B cell (primary cell): ENCODE measurements at regions not wholly inside any gene's neighbourhood (a gene's known extent, or its start where the extent isn't known, plus 50 kb on each side); places are given as distances from the start of the nearest gene placed in this dataset.

Experiments used
- ATAC-seq: fragments of 200-7000 bp; cut with Tn5 transposase; one replicate; pipeline ENCODE4 v1.10.0; 2021; ENCODE audit warnings: low read depth, mild to moderate bottlenecking, moderate number of reproducible peaks, moderate library complexity
- CTCF ChIA-PET: fragments of 350-600 bp; sonication (Branson Sonifier 250); formaldehyde crosslinking; loops from one replicate; lab custom pipeline; 2021; ENCODE audit warnings: antibody characterized with exemption, inconsistent platforms; lab: Charles Lee
- POLR2A ChIA-PET: fragments of 350-600 bp; sonication (Branson Sonifier 250); formaldehyde crosslinking; loops from one replicate; lab custom pipeline; 2021; ENCODE audit warnings: antibody characterized with exemption; lab: Charles Lee
- DNase-seq: peaks from one replicate; pipeline ENCODE4 v3.0.0; 2013
- H2AFZ ChIP-seq: 2 replicates; pipeline ENCODE4 v1.6.1; 2012; ENCODE audit warnings: mild to moderate bottlenecking, low read depth, low read length; ENCODE audit not compliant: insufficient read depth, poor library complexity, severe bottlenecking
- H3K27ac ChIP-seq, 2 donors: 1 replicate in 1 of 2; 2 replicates in 1 of 2; pipeline ENCODE4 v1.5.1; 2012 to 2013; ENCODE audit warnings: low read length in 2 of 2, mild to moderate bottlenecking in 2 of 2, moderate library complexity in 1 of 2
- H3K27me3 ChIP-seq, 4 experiments: fragments of 200-600 bp in 1 of 4; sonication (generic) in 1 of 4; replicated peaks in 1 of 4; 1 replicate in 2 of 4; 2 replicates in 2 of 4; pipeline versions ENCODE4 v1.6.1 to v1.7.0; 2013 to 2016; ENCODE audit warnings: low read length in 3 of 4, mild to moderate bottlenecking in 2 of 4, mixed read lengths in 1 of 4, moderate library complexity in 1 of 4; ENCODE audit not compliant: insufficient read depth in 4 of 4, control insufficient read depth in 3 of 4; ENCODE audit errors: control extremely low read depth in 1 of 4
- H3K36me3 ChIP-seq, 2 experiments: replicated peaks in 1 of 2; 1 replicate in 1 of 2; 2 replicates in 1 of 2; pipeline versions ENCODE4 v1.6.1 to v1.7.1; 2013; ENCODE audit warnings: low read length in 1 of 2; ENCODE audit not compliant: insufficient read depth in 2 of 2, control insufficient read depth in 1 of 2; ENCODE audit errors: control extremely low read depth in 1 of 2, extremely low read depth in 1 of 2
- H3K4me1 ChIP-seq, 2 donors: fragments of 200-600 bp in 1 of 2; sonication (generic) in 1 of 2; 1 replicate in 1 of 2; 2 replicates in 1 of 2; pipeline versions ENCODE4 v1.5.1 to v1.6.1; 2013 to 2017; ENCODE audit warnings: low read length in 2 of 2; ENCODE audit not compliant: control insufficient read depth in 2 of 2, insufficient read depth in 2 of 2
- H3K4me2 ChIP-seq: replicated peaks from 2 replicates; pipeline ENCODE3; 2012; ENCODE audit warnings: mild to moderate bottlenecking, low read depth, low read length; ENCODE audit not compliant: poor library complexity, severe bottlenecking
- H3K4me3 ChIP-seq, 5 experiments: fragments of 200-600 bp in 1 of 5; sonication (generic) in 1 of 5; 1 replicate in 3 of 5; 2 replicates in 2 of 5; pipeline versions ENCODE4 v1.5.1 to v1.7.0; 2011 to 2016; ENCODE audit warnings: low read length in 4 of 5, mild to moderate bottlenecking in 4 of 5, low read depth in 2 of 5, control low read depth in 1 of 5, moderate library complexity in 1 of 5; ENCODE audit not compliant: insufficient read depth in 1 of 5; ENCODE audit errors: control extremely low read depth in 1 of 5, extremely low read depth in 1 of 5
- H3K79me2 ChIP-seq: fragments of 200-600 bp; sonication (generic); one replicate; pipeline ENCODE4 v1.6.0; 2016; ENCODE audit warnings: low read length; ENCODE audit not compliant: control insufficient read depth, insufficient read depth
- H3K9ac ChIP-seq: fragments of 200-600 bp; sonication (generic); 2 replicates; pipeline ENCODE4 v1.6.1; 2017; ENCODE audit warnings: mild to moderate bottlenecking, low read length, moderate library complexity
- H3K9me3 ChIP-seq, 3 donors: one replicate each; pipeline versions ENCODE4 v1.6.1 to v1.7.1; 2013; ENCODE audit warnings: low read length in 2 of 3; ENCODE audit not compliant: control insufficient read depth in 2 of 3, insufficient read depth in 1 of 3; ENCODE audit errors: control extremely low read depth in 1 of 3
- H4K20me1 ChIP-seq: 2 replicates; pipeline ENCODE4 v1.6.0; 2012; ENCODE audit warnings: mild to moderate bottlenecking, low read length; ENCODE audit not compliant: insufficient read depth, control insufficient read depth, poor library complexity, severe bottlenecking
- H3K27ac Mint-ChIP-seq: one replicate; pipeline ENCODE4 v1.8.0; 2021; ENCODE audit warnings: mixed read lengths
- H3K27me3 Mint-ChIP-seq: one replicate; pipeline ENCODE4 v1.8.0; 2021; ENCODE audit warnings: mixed read lengths
- H3K4me1 Mint-ChIP-seq: one replicate; pipeline ENCODE4 v1.8.0; 2021; ENCODE audit warnings: mixed read lengths
- H3K4me3 Mint-ChIP-seq: one replicate; pipeline ENCODE4 v1.8.0; 2021; ENCODE audit warnings: mixed read lengths
- H3K9me3 Mint-ChIP-seq: one replicate; pipeline ENCODE4 v1.8.0; 2022; ENCODE audit warnings: mixed read lengths; ENCODE audit not compliant: insufficient read depth
- CTCF ChIP-seq: fragments of 200-600 bp; IDR thresholded peaks from one replicate; pipeline ENCODE4 v1.8.0; 2022; ENCODE audit warnings: antibody characterized with exemption, mild to moderate bottlenecking
- EZH2 ChIP-seq: IDR thresholded peaks from 2 replicates; pipeline ENCODE4 v1.6.1; 2012; ENCODE audit warnings: borderline replicate concordance, low read depth, mild to moderate bottlenecking, moderate library complexity, low read length; ENCODE audit not compliant: insufficient read depth, poor library complexity, severe bottlenecking
- WGBS: methylation state at CpG from one replicate; pipeline ENCODE4 v1.1.5; 2013; ENCODE audit warnings: missing lambda C conversion rate; ENCODE audit not compliant: insufficient coverage; 5-methylcytosine and 5-hydroxymethylcytosine counted together
- intact Hi-C: fragments of 100-400 bp; cut with micrococcal nuclease; formaldehyde crosslinking; loops from one replicate; pipeline ENCODE4 v1.10.0; 2022

- no peaks in the 10 kb centered on the region for H3K9me3 ChIP-seq
- Mint-ChIP-seq H3K4me1 (peaks cover 6% of the 10 kb centered on the region), H3K27me3 (no peaks in the 10 kb centered on the region), H3K4me3 (no peak overlapping the region), H3K27ac (no peak overlapping the region), H3K9me3 (peaks cover 8% of the 10 kb centered on the region)
- intact Hi-C loops = no loop called here
- no peak overlapping the region for H3K4me3 ChIP-seq
- no peaks in the 10 kb centered on the region for H3K79me2 ChIP-seq
- H3K9ac ChIP-seq = no peak overlapping the region
- no peak overlapping the region for H3K4me2 ChIP-seq
- DNase-seq (no peak), ATAC-seq (no peak)
- H3K36me3 ChIP-seq = no peaks in the 10 kb centered on the region
- H3K27ac ChIP-seq = no peak overlapping the region
- ChIA-PET POLR2A (no interaction called here), CTCF (no interaction called here)
- H2AFZ ChIP-seq = no peak overlapping the region
- no peaks in the 10 kb centered on the region for H4K20me1 ChIP-seq
- WGBS = no CpG with 5 or more reads among the region's 1 CpG
- TF ChIP-seq CTCF = no peak
- no peak for TF ChIP-seq EZH2
- H3K4me1 ChIP-seq = no peaks in the 10 kb centered on the region
- no peaks in the 10 kb centered on the region for H3K27me3 ChIP-seq
Observed at GRCh38 chr3:115361806-115362205, 214.7 kb upstream of the ZBTB20 start.

- CTCF ChIA-PET = no interaction called here
- Histone ChIP-seq H2AFZ (no peak overlapping the region), H4K20me1 (no peaks in the 10 kb centered on the region), H3K79me2 (no peaks in the 10 kb centered on the region), H3K27ac (no peak overlapping the region), H3K9me3 (no peaks in the 10 kb centered on the region), H3K4me1 (no peaks in the 10 kb centered on the region), H3K4me2 (no peak overlapping the region), H3K36me3 (no peaks in the 10 kb centered on the region), H3K4me3 (no peak overlapping the region), H3K9ac (no peak overlapping the region), H3K27me3 (no peaks in the 10 kb centered on the region)
- ATAC-seq (no peak), DNase-seq (no peak)
- Mint-ChIP-seq H3K27me3 (no peaks in the 10 kb centered on the region), H3K27ac (no peak overlapping the region), H3K4me3 (no peak overlapping the region), H3K9me3 (peaks cover 8% of the 10 kb centered on the region), H3K4me1 (peaks cover 6% of the 10 kb centered on the region)
- intact Hi-C loops = no loop called here
- no CpG with 5 or more reads among the region's 1 CpG for WGBS
- POLR2A ChIA-PET = no interaction called here
- TF ChIP-seq EZH2 (no peak), CTCF (no peak)
Observed at GRCh38 chr3:115363071-115363470, 216.0 kb upstream of the ZBTB20 start.
